ENCODE measurements at regions not wholly inside any gene's neighbourhood (a gene's known extent, or its start where the extent isn't known, plus 50 kb on each side); places are given as distances from the start of the nearest gene placed in this dataset.

GRCh38 chr9:87830446-87830845 lies 52.2 kb upstream of the SPATA31E1 start:
- Histone ChIP-seq H3K27ac (ENCODE audit: low read depth, low read length, poor library complexity, severe bottlenecking) (no peak overlapping the region), H3K4me3 (ENCODE audit: low read depth, low read length, poor library complexity, severe bottlenecking) (no peak overlapping the region), H3K27me3 (replicated peaks; ENCODE audit: insufficient read depth, low read depth, low read length, poor library complexity) (no peaks in the 10 kb centered on the region), H3K4me1 (ENCODE audit: insufficient read depth, low read length, poor library complexity, severe bottlenecking) (no peaks in the 10 kb centered on the region), H3K9me3 (ENCODE audit: low read depth, low read length, poor library complexity, severe bottlenecking) (no peaks in the 10 kb centered on the region), H3K36me3 (ENCODE audit: insufficient read depth, low read length, poor library complexity, severe bottlenecking) (no peaks in the 10 kb centered on the region)
- POLR2A ChIA-PET (ENCODE audit: low non-redundant PET) = no interaction called here
- intact Hi-C loops (cut with micrococcal nuclease; ENCODE audit: unreplicated experiment) = no loop called here
- BruUV-seq (replicated peaks) = no TSS peak
- no peak for DNase-seq (ENCODE audit: low spot score)
- TF ChIP-seq EZH2 (IDR thresholded peaks at IDR 0.05; ENCODE audit: borderline replicate concordance, low read depth, low read length, poor library complexity, severe bottlenecking) (no peak), CTCF (conservative IDR thresholded peaks at IDR 0.05; ENCODE audit: low read depth, low read length) (no peak)
- CTCF ChIA-PET = no interaction called here

GRCh38 chr9:87831159-87831558 lies 51.5 kb upstream of the SPATA31E1 start:
- intact Hi-C loops (cut with micrococcal nuclease; ENCODE audit: unreplicated experiment) = no loop called here

More at GRCh38 chr9:87831159-87831558, 51.5 kb upstream of the SPATA31E1 start:
- Histone ChIP-seq H3K4me1 (ENCODE audit: insufficient read depth, low read length, poor library complexity, severe bottlenecking) (no peaks in the 10 kb centered on the region), H3K27me3 (replicated peaks; ENCODE audit: insufficient read depth, low read depth, low read length, poor library complexity) (no peaks in the 10 kb centered on the region), H3K9me3 (ENCODE audit: low read depth, low read length, poor library complexity, severe bottlenecking) (no peaks in the 10 kb centered on the region), H3K4me3 (ENCODE audit: low read depth, low read length, poor library complexity, severe bottlenecking) (no peak overlapping the region), H3K36me3 (ENCODE audit: insufficient read depth, low read length, poor library complexity, severe bottlenecking) (no peaks in the 10 kb centered on the region), H3K27ac (ENCODE audit: low read depth, low read length, poor library complexity, severe bottlenecking) (no peak overlapping the region)
- no TSS peak for BruUV-seq (replicated peaks)
- POLR2A ChIA-PET (ENCODE audit: low non-redundant PET) = no interaction called here
- no peak for TF ChIP-seq CTCF (conservative IDR thresholded peaks at IDR 0.05; ENCODE audit: low read depth, low read length)
- TF ChIP-seq EZH2 (IDR thresholded peaks at IDR 0.05; ENCODE audit: borderline replicate concordance, low read depth, low read length, poor library complexity, severe bottlenecking) = no peak
- CTCF ChIA-PET = no interaction called here
- DNase-seq (ENCODE audit: low spot score) = no peak
